HCT116 (cell line): ENCODE measurements at regions not wholly inside any gene's neighbourhood (a gene's known extent, or its start where the extent isn't known, plus 50 kb on each side); places are given as distances from the start of the nearest gene placed in this dataset.

Experiments used
- ATAC-seq: fragments of 200-7000 bp; cut with Tn5 transposase; 2 replicates; pipeline ENCODE4 v1.9.1; 2020; ENCODE audit warnings: mild to moderate bottlenecking, moderate library complexity
- BruUV-seq: library from RNA; stranded (reverse); fragments of 400-500 nt; replicated peaks from 2 replicates; lab custom pipeline; 2021; lab: Mats Ljungman, UMichigan
- CTCF ChIA-PET: fragments of 300-600 bp; sonication (Branson Sonifier 250); formaldehyde crosslinking; loops from one replicate; lab custom pipeline; 2021; ENCODE audit warnings: antibody characterized with exemption; lab: Charles Lee
- POLR2A ChIA-PET: fragments of 300-600, 350-600 bp; sonication (Branson Sonifier 250); formaldehyde crosslinking; loops from one replicate; lab custom pipeline; 2021; ENCODE audit warnings: antibody characterized with exemption; lab: Charles Lee
- RAD21 ChIA-PET, 2 experiments: fragments of 300-600 bp; sonication (Branson Sonifier 250); formaldehyde crosslinking; loops; one replicate each; lab custom pipeline; 2023; ENCODE audit warnings: low total read pairs in 2 of 2; ENCODE audit not compliant: uncharacterized antibody in 2 of 2, unreplicated experiment in 2 of 2, low non-redundant PET in 1 of 2; lab: Charles Lee
- DNase-seq: peaks from one replicate; pipeline ENCODE4 v3.0.0-alpha.2; 2010; ENCODE audit warnings: low read depth, low spot score
- H2AFZ ChIP-seq: fragments of 200-600 bp; shearing (Covaris generic), sonication (generic); 2 replicates; pipeline ENCODE4 v1.6.1; 2017; ENCODE audit warnings: low read depth, mixed run types, mixed read lengths, antibody characterized with exemption, low read length; ENCODE audit not compliant: poor library complexity, severe bottlenecking
- H3K27ac ChIP-seq: 2 replicates; pipeline ENCODE4 v1.5.1; 2012; ENCODE audit warnings: low read depth, low read length
- H3K27me3 ChIP-seq: fragments of 200-600 bp; sonication (generic); 2 replicates; pipeline ENCODE4 v1.6.1; 2016; ENCODE audit warnings: mixed run types, low read length, mixed read lengths; ENCODE audit not compliant: insufficient read depth
- H3K36me3 ChIP-seq, 2 experiments: fragments of 200-500 bp in 1 of 2; fragments of 200-600 bp in 1 of 2; sonication (Bioruptor generic) in 1 of 2; sonication (generic) in 1 of 2; 2 replicates each; pipeline versions ENCODE4 v1.5.1 to v1.6.1; 2014 to 2016; ENCODE audit warnings: low read length in 2 of 2, inconsistent platforms in 1 of 2, mixed read lengths in 1 of 2, mixed run types in 1 of 2; ENCODE audit not compliant: insufficient read depth in 2 of 2, control insufficient read depth in 1 of 2
- H3K4me1 ChIP-seq, 2 experiments: fragments of 200-600 bp in 1 of 2; sonication (generic) in 1 of 2; 2 replicates each; pipeline versions ENCODE4 v1.5.1 to v1.6.1; 2012 to 2017; ENCODE audit warnings: low read length in 2 of 2, inconsistent platforms in 1 of 2, mild to moderate bottlenecking in 1 of 2, mixed read lengths in 1 of 2, mixed run types in 1 of 2, moderate library complexity in 1 of 2; ENCODE audit not compliant: insufficient read depth in 2 of 2, control insufficient read depth in 1 of 2
- H3K4me2 ChIP-seq: fragments of 200-600 bp; sonication (generic); 2 replicates; pipeline ENCODE4 v1.6.1; 2017; ENCODE audit warnings: mixed run types, low read length, mixed read lengths
- H3K4me3 ChIP-seq, 2 experiments: fragments of 200-600 bp in 1 of 2; sonication (generic) in 1 of 2; replicated peaks in 1 of 2; 2 replicates each; pipeline ENCODE4 v1.5.1; 2011 to 2016; ENCODE audit warnings: low read length in 2 of 2, control low read depth in 1 of 2, low read depth in 1 of 2, mild to moderate bottlenecking in 1 of 2, mixed read lengths in 1 of 2, mixed run types in 1 of 2
- H3K79me2 ChIP-seq: fragments of 200-600 bp; sonication (generic); 2 replicates; pipeline ENCODE4 v1.6.1; 2017; ENCODE audit warnings: mild to moderate bottlenecking, mixed run types, low read length, moderate library complexity, mixed read lengths; ENCODE audit not compliant: insufficient read depth
- H3K9ac ChIP-seq: fragments of 200-600 bp; sonication (generic); 2 replicates; pipeline ENCODE4 v1.6.1; 2016; ENCODE audit warnings: low read length, mixed read lengths
- H3K9me2 ChIP-seq: fragments of 200-600 bp; sonication (generic), shearing (Covaris generic); 2 replicates; pipeline ENCODE4 v1.6.1; 2017; ENCODE audit warnings: mixed run types, mild to moderate bottlenecking, moderate library complexity; ENCODE audit not compliant: insufficient read depth
- H3K9me3 ChIP-seq, 2 experiments: fragments of 200-500 bp in 1 of 2; fragments of 200-600 bp in 1 of 2; sonication (Bioruptor generic) in 1 of 2; sonication (generic) in 1 of 2; 2 replicates each; pipeline ENCODE4 v1.6.1; 2014 to 2017; ENCODE audit warnings: low read length in 2 of 2, mixed read lengths in 2 of 2, inconsistent platforms in 1 of 2, low read depth in 1 of 2, mild to moderate bottlenecking in 1 of 2, mixed run types in 1 of 2, moderate library complexity in 1 of 2; ENCODE audit not compliant: control insufficient read depth in 1 of 2, insufficient read depth in 1 of 2
- H4K20me1 ChIP-seq: fragments of 200-600 bp; sonication (generic), shearing (Covaris generic); 2 replicates; pipeline ENCODE4 v1.6.1; 2017; ENCODE audit warnings: mixed run types, mild to moderate bottlenecking, moderate library complexity; ENCODE audit not compliant: insufficient read depth
- CBX3 ChIP-seq: IDR thresholded peaks from 2 replicates; pipeline ENCODE4 v1.6.1; 2012; ENCODE audit warnings: low read depth
- CEBPB ChIP-seq: IDR thresholded peaks from 2 replicates; pipeline ENCODE4 v1.6.1; 2012; ENCODE audit warnings: low read depth
- ELF1 ChIP-seq: IDR thresholded peaks from 2 replicates; pipeline ENCODE4 v1.6.1; 2012; ENCODE audit warnings: low read depth, borderline replicate concordance
- EZH2 ChIP-seq: fragments of 200-600 bp; sonication (generic); IDR thresholded peaks from 2 replicates; pipeline ENCODE4 v1.6.1; 2017; ENCODE audit warnings: antibody characterized with exemption, mixed run types
- EZH2phosphoT487 ChIP-seq: fragments of 200-600 bp; IDR thresholded peaks from 2 replicates; pipeline ENCODE4 v1.6.1; 2018; ENCODE audit warnings: antibody characterized with exemption, borderline replicate concordance
- FOSL1 ChIP-seq: IDR thresholded peaks from 2 replicates; pipeline ENCODE4 v1.6.1; 2012; ENCODE audit warnings: low read depth
- POLR2A ChIP-seq: IDR thresholded peaks from 2 replicates; pipeline ENCODE4 v1.7.0; 2011; ENCODE audit warnings: borderline replicate concordance; ENCODE audit not compliant: insufficient read depth, insufficient read length; ENCODE audit errors: extremely low read depth
- POLR2AphosphoS5 ChIP-seq: IDR thresholded peaks from 2 replicates; pipeline ENCODE4 v1.6.1; 2011; ENCODE audit warnings: mild to moderate bottlenecking, low read depth, low read length, moderate library complexity
- SIN3A ChIP-seq: IDR thresholded peaks from 2 replicates; pipeline ENCODE4 v1.6.1; 2012; ENCODE audit warnings: low read depth
- TCF7L2 ChIP-seq: IDR thresholded peaks from 2 replicates; pipeline ENCODE4 v1.7.0; 2011; ENCODE audit warnings: borderline replicate concordance, inconsistent platforms; ENCODE audit not compliant: insufficient read depth, insufficient read length; ENCODE audit errors: extremely low read depth
- ZNF274 ChIP-seq: fragments of 200-500 bp; sonication (Bioruptor generic); IDR thresholded peaks from 2 replicates; pipeline ENCODE4 v1.6.1; 2014; ENCODE audit warnings: mild to moderate bottlenecking, low read depth, low read length, inconsistent platforms
- intact Hi-C: fragments of 100-400 bp; cut with micrococcal nuclease; formaldehyde crosslinking; loops from 2 replicates; pipeline ENCODE4 v1.10.0; 2022
- TF ChIP-seq, protein P1 (sequence below): IDR thresholded peaks from 2 replicates; pipeline ENCODE4 v1.6.1; 2011; ENCODE audit warnings: mild to moderate bottlenecking, low read length, moderate library complexity; ENCODE audit not compliant: insufficient replicate concordance; ENCODE audit errors: extremely low read depth
- TF ChIP-seq, protein P2 (sequence below): IDR thresholded peaks from 2 replicates; pipeline ENCODE4 v1.6.1; 2012
- TF ChIP-seq, protein P3 (sequence below), 3 experiments: fragments of 200-600 bp in 1 of 3; sonication (generic) in 1 of 3; IDR thresholded peaks in 2 of 3; conservative IDR thresholded peaks in 1 of 3; 2 replicates each; pipeline ENCODE4 v1.5.1; 2012 to 2017; ENCODE audit warnings: low read depth in 2 of 3, low read length in 2 of 3, antibody characterized with exemption in 1 of 3, borderline replicate concordance in 1 of 3, control low read depth in 1 of 3, mild to moderate bottlenecking in 1 of 3, mixed read lengths in 1 of 3, mixed run types in 1 of 3, moderate library complexity in 1 of 3; ENCODE audit not compliant: insufficient read depth in 1 of 3

DNA sequence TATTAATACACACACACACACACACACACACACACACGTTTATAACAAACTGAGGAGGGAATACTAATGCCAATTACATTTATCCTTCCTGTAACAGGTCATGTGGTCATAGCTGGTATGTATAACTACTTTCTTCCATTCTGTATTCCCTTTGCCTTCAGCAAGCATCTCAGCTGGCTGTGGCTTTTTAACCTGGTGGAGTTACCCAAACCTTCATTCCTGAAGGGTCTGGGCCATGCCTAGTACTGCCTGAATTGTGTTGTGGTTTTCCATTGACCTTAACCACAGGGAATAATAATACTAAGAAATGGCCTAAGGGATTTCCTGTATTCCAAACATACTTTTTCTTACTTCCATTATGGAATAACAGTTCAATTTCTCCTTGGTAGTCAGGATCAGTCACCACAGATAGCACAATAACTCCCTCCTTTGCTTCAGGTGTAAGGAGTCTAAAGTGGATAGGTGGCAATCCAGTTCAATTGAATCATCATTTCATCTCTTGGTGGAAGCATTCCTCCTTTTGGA lies 222.2 kb upstream of the MEF2C start:
- ATAC-seq: no peak
- intact Hi-C loops: no loop called here

DNA sequence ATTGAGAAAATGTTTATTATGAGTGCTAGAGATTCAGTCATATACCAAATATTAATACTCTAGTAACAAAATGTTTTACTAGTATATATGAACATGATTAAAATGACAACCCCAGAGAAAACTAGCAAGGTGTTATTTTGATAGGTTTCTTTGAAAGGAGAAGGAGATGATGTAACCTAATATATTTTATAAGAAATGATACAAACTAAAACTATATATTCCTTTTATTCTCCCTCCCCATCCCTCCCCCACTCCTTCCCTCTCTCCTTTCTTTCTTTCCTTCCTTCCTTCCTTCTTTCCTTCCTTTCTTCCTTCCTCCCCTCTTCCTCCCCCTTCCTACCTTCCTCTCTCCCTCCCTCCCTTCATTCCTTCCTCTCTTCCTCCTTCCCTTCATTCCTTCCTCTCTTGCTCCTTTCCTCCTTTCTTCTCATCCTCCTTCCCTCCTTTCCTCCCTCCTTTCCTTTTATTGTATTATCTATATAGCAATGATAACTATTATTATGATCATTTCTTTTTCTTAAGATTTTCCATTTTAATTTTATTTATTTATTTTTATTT lies 215.3 kb upstream of the MEF2C start:
- no peaks in the 10 kb centered on the region for H3K9me3 ChIP-seq
- DNase-seq (no peak), ATAC-seq (no peak)
- H4K20me1 ChIP-seq: no peaks in the 10 kb centered on the region
- H3K9ac ChIP-seq: no peak overlapping the region
- no peak overlapping the region for H3K4me2 ChIP-seq
- POLR2A ChIA-PET: no interaction called here
- H3K27ac ChIP-seq: no peak overlapping the region
- H3K4me1 ChIP-seq: no peaks in the 10 kb centered on the region
- H3K27me3 ChIP-seq: no peaks in the 10 kb centered on the region
- BruUV-seq: no TSS peak
- CTCF ChIA-PET: no interaction called here
- RAD21 ChIA-PET: no interaction called here
- intact Hi-C loops: no loop called here
- H3K9me2 ChIP-seq: no peaks in the 10 kb centered on the region
- no peak overlapping the region for H3K4me3 ChIP-seq
- no peak overlapping the region for H2AFZ ChIP-seq
- no peaks in the 10 kb centered on the region for H3K79me2 ChIP-seq
- H3K36me3 ChIP-seq: no peaks in the 10 kb centered on the region
- TF ChIP-seq POLR2A (no peak), CBX3 (no peak), ELF1 (no peak), TCF7L2 (no peak), ZNF274 (no peak), EZH2phosphoT487 (no peak), CEBPB (no peak), EZH2 (no peak), POLR2AphosphoS5 (no peak)
- TF ChIP-seq, protein P1, sequence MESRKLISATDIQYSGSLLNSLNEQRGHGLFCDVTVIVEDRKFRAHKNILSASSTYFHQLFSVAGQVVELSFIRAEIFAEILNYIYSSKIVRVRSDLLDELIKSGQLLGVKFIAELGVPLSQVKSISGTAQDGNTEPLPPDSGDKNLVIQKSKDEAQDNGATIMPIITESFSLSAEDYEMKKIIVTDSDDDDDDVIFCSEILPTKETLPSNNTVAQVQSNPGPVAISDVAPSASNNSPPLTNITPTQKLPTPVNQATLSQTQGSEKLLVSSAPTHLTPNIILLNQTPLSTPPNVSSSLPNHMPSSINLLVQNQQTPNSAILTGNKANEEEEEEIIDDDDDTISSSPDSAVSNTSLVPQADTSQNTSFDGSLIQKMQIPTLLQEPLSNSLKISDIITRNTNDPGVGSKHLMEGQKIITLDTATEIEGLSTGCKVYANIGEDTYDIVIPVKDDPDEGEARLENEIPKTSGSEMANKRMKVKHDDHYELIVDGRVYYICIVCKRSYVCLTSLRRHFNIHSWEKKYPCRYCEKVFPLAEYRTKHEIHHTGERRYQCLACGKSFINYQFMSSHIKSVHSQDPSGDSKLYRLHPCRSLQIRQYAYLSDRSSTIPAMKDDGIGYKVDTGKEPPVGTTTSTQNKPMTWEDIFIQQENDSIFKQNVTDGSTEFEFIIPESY: no peak
- TF ChIP-seq, protein P2, sequence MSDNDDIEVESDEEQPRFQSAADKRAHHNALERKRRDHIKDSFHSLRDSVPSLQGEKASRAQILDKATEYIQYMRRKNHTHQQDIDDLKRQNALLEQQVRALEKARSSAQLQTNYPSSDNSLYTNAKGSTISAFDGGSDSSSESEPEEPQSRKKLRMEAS: no peak
- TF ChIP-seq, protein P3, sequence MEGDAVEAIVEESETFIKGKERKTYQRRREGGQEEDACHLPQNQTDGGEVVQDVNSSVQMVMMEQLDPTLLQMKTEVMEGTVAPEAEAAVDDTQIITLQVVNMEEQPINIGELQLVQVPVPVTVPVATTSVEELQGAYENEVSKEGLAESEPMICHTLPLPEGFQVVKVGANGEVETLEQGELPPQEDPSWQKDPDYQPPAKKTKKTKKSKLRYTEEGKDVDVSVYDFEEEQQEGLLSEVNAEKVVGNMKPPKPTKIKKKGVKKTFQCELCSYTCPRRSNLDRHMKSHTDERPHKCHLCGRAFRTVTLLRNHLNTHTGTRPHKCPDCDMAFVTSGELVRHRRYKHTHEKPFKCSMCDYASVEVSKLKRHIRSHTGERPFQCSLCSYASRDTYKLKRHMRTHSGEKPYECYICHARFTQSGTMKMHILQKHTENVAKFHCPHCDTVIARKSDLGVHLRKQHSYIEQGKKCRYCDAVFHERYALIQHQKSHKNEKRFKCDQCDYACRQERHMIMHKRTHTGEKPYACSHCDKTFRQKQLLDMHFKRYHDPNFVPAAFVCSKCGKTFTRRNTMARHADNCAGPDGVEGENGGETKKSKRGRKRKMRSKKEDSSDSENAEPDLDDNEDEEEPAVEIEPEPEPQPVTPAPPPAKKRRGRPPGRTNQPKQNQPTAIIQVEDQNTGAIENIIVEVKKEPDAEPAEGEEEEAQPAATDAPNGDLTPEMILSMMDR (IDR thresholded peaks at IDR 0.05 in 2 of 3, conservative IDR thresholded peaks at IDR 0.05 in 1 of 3; ENCODE audit: borderline replicate concordance in 1 of 3, insufficient read depth in 1 of 3, low read depth in 2 of 3, low read length in 2 of 3): no peak

More for the DNA sequence above, 222.2 kb upstream of the MEF2C start:
- no peak for DNase-seq
- H3K9me2 ChIP-seq: no peaks in the 10 kb centered on the region
- CTCF ChIA-PET: no interaction called here
- no peak overlapping the region for H3K4me3 ChIP-seq
- BruUV-seq: no TSS peak
- TF ChIP-seq, protein P2: no peak
- TF ChIP-seq ZNF274: no peak
- no peak for TF ChIP-seq EZH2phosphoT487
- TF ChIP-seq SIN3A: no peak
- no peak for TF ChIP-seq ELF1
- no peak for TF ChIP-seq CEBPB
- no peak for TF ChIP-seq FOSL1
- no peak for TF ChIP-seq POLR2A
- no peak for TF ChIP-seq TCF7L2
- no peak overlapping the region for H3K9ac ChIP-seq
- H4K20me1 ChIP-seq: no peaks in the 10 kb centered on the region
- no peak overlapping the region for H3K27ac ChIP-seq
- POLR2A ChIA-PET: no interaction called here
- no peaks in the 10 kb centered on the region for H3K79me2 ChIP-seq
- no peak overlapping the region for H3K4me2 ChIP-seq
- RAD21 ChIA-PET: no interaction called here
- H2AFZ ChIP-seq: no peak overlapping the region
- no peaks in the 10 kb centered on the region for H3K4me1 ChIP-seq
- H3K27me3 ChIP-seq: no peaks in the 10 kb centered on the region
- H3K36me3 ChIP-seq: no peaks in the 10 kb centered on the region
- H3K9me3 ChIP-seq: no peaks in the 10 kb centered on the region
